ENCODE measurements at regions not wholly inside any gene's neighbourhood (a gene's known extent, or its start where the extent isn't known, plus 50 kb on each side); places are given as distances from the start of the nearest gene placed in this dataset.

GRCh38 chr2:13585732-13586131, 869.0 kb downstream of the TRIB2 start:
- no peaks in the 10 kb centered on the region for H3K36me3 ChIP-seq (ENCODE audit: low read depth)
- TF ChIP-seq CTCF (IDR thresholded peaks at IDR 0.05; ENCODE audit: poor library complexity, severe bottlenecking) = no peak
- H3K4me3 ChIP-seq (ENCODE audit: severe bottlenecking) = no peak overlapping the region
- ATAC-seq (ENCODE audit: low read depth) = no peak
- H3K27ac ChIP-seq (ENCODE audit: poor library complexity, severe bottlenecking) = no peak overlapping the region
- no peaks in the 10 kb centered on the region for H3K4me1 ChIP-seq (ENCODE audit: insufficient read depth, poor library complexity, severe bottlenecking)
- no peaks in the 10 kb centered on the region for H3K9me3 ChIP-seq (ENCODE audit: severe bottlenecking)
- no peaks in the 10 kb centered on the region for H3K27me3 ChIP-seq (ENCODE audit: insufficient read depth, poor library complexity, severe bottlenecking)
- no peak for DNase-seq (ENCODE audit: low spot score)

DNA sequence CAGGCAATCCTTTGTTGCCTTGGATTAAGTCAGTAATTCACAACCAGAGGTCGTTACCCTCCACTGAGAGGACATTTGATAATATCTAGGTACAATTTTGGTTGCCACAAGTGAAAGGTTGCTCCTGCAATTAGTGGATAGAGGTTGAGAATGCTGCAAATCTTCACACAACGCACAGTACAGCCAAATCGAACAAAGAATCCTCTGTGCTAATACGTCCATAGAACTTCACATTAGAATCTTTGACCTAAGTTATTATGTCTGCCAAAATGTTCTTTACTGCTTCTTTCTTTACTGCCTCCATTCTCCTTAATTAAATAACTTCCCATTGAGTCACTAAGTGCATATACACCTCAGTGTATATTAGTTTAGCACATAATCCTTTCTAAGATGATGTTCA, 879.5 kb downstream of the TRIB2 start:
- H3K4me1 ChIP-seq (ENCODE audit: insufficient read depth, poor library complexity, severe bottlenecking) = peaks cover 16% of the 10 kb centered on the region
- no peak overlapping the region for H3K27ac ChIP-seq (ENCODE audit: poor library complexity, severe bottlenecking)
- DNase-seq (ENCODE audit: low spot score) = no peak
- no peaks in the 10 kb centered on the region for H3K27me3 ChIP-seq (ENCODE audit: insufficient read depth, poor library complexity, severe bottlenecking)
- 0 out of 3 replicates have a peak, but pooled peaks have one; percentile 31 for ATAC-seq (ENCODE audit: low read depth)
- H3K4me3 ChIP-seq (ENCODE audit: severe bottlenecking) = no peak overlapping the region
- no peaks in the 10 kb centered on the region for H3K9me3 ChIP-seq (ENCODE audit: severe bottlenecking)
- no peak for TF ChIP-seq CTCF (IDR thresholded peaks at IDR 0.05; ENCODE audit: poor library complexity, severe bottlenecking)
- no peaks in the 10 kb centered on the region for H3K36me3 ChIP-seq (ENCODE audit: low read depth)

GRCh38 chr2:13597176-13597575, 880.4 kb downstream of the TRIB2 start:
- ATAC-seq (ENCODE audit: low read depth) = no peak
- Histone ChIP-seq H3K27me3 (ENCODE audit: insufficient read depth, poor library complexity, severe bottlenecking) (no peaks in the 10 kb centered on the region), H3K4me3 (ENCODE audit: severe bottlenecking) (no peak overlapping the region), H3K9me3 (ENCODE audit: severe bottlenecking) (no peaks in the 10 kb centered on the region), H3K36me3 (ENCODE audit: low read depth) (no peaks in the 10 kb centered on the region), H3K27ac (ENCODE audit: poor library complexity, severe bottlenecking) (no peak overlapping the region), H3K4me1 (ENCODE audit: insufficient read depth, poor library complexity, severe bottlenecking) (peaks cover 16% of the 10 kb centered on the region)
- TF ChIP-seq CTCF (IDR thresholded peaks at IDR 0.05; ENCODE audit: poor library complexity, severe bottlenecking) = no peak
- no peak for DNase-seq (ENCODE audit: low spot score)

- Histone ChIP-seq H3K27me3 (ENCODE audit: insufficient read depth, poor library complexity, severe bottlenecking) (no peaks in the 10 kb centered on the region), H3K36me3 (ENCODE audit: low read depth) (no peaks in the 10 kb centered on the region), H3K4me1 (ENCODE audit: insufficient read depth, poor library complexity, severe bottlenecking) (peaks cover 9% of the 10 kb centered on the region), H3K9me3 (ENCODE audit: severe bottlenecking) (no peaks in the 10 kb centered on the region), H3K27ac (ENCODE audit: poor library complexity, severe bottlenecking) (no peak overlapping the region), H3K4me3 (ENCODE audit: severe bottlenecking) (no peak overlapping the region)
- ATAC-seq (ENCODE audit: low read depth) (no peak), DNase-seq (ENCODE audit: low spot score) (no peak)
- TF ChIP-seq CTCF (IDR thresholded peaks at IDR 0.05; ENCODE audit: poor library complexity, severe bottlenecking) = no peak
Measured at GRCh38 chr2:13601506-13601905, 884.8 kb downstream of the TRIB2 start.

DNA sequence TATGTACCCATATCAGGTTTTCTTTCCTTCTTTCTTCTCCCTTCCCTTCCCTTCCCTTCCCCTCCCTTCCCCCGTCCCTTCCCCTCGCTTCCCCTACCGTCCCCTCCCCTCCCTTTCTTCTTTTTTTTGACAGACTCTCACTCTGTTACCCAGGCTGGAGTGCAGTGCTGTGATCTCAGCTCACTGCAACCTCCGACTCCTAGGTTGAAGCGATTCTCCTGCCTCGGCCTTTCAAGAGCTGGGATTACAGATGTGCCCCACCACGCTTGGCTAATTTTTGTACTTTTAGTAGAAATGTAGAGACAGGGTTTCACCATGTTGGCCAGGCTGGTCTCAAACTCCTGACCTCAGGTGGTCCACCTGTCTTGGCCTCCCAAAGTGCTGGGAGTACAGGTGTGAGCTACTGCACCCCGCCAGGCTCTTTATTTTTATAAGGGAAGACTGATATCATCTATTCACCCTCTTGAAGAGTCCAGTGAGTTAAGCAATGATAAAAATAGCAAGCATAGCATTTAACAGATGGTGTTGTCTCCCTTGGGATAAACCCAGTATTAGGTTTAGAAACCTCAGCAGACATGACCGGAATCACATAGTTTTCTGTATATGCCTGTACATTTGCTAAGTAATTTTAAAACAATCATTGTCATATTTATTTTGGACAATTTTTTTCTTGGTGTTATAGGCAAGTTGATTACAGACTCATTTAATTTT, 888.4 kb downstream of the TRIB2 start:
- Histone ChIP-seq H3K27me3 (ENCODE audit: insufficient read depth, poor library complexity, severe bottlenecking) (no peaks in the 10 kb centered on the region), H3K4me1 (ENCODE audit: insufficient read depth, poor library complexity, severe bottlenecking) (no peaks in the 10 kb centered on the region), H3K36me3 (ENCODE audit: low read depth) (no peaks in the 10 kb centered on the region), H3K4me3 (ENCODE audit: severe bottlenecking) (no peak overlapping the region), H3K27ac (ENCODE audit: poor library complexity, severe bottlenecking) (no peak overlapping the region), H3K9me3 (ENCODE audit: severe bottlenecking) (no peaks in the 10 kb centered on the region)
- ATAC-seq (ENCODE audit: low read depth) (no peak), DNase-seq (ENCODE audit: low spot score) (no peak)
- TF ChIP-seq CTCF (IDR thresholded peaks at IDR 0.05; ENCODE audit: poor library complexity, severe bottlenecking) = no peak

All from RWPE2 (cell line).